CD4-positive, alpha-beta T cell treated with Interferon gamma for 1 hour (primary cell): ENCODE measurements at regions not wholly inside any gene's neighbourhood (a gene's known extent, or its start where the extent isn't known, plus 50 kb on each side); places are given as distances from the start of the nearest gene placed in this dataset.

Experiments
- DNase-seq: peaks from one replicate; pipeline ENCODE4 v3.0.0-alpha.2; 2020

GRCh38 chr9:36764364-36765076 lies 191.8 kb downstream of the MELK start:
- DNase-seq, result no peak

- no peak for DNase-seq
These were observed 192.3 kb downstream of the MELK start for GRCh38 chr9:36765077-36765390.

- peak; percentile 94 for DNase-seq
These were observed 193.0 kb downstream of the MELK start for GRCh38 chr9:36765468-36766341.

- DNase-seq, result no peak
These were observed 196.0 kb downstream of the MELK start for GRCh38 chr9:36768677-36769076.

- no peak for DNase-seq
These were observed 197.3 kb downstream of the MELK start for GRCh38 chr9:36770025-36770424.

GRCh38 chr9:36772449-36773403 lies 200.0 kb downstream of the MELK start:
- no peak for DNase-seq

- DNase-seq, result no peak
These were observed 206.0 kb downstream of the MELK start for GRCh38 chr9:36778682-36779081.

GRCh38 chr9:36779582-36779981 lies 206.9 kb downstream of the MELK start:
- DNase-seq, result no peak

GRCh38 chr9:36780186-36780585 lies 207.5 kb downstream of the MELK start:
- no peak for DNase-seq

- no peak for DNase-seq
These were observed 208.8 kb downstream of the MELK start for GRCh38 chr9:36781533-36781932.
